ENCODE measurements at regions not wholly inside any gene's neighbourhood (a gene's known extent, or its start where the extent isn't known, plus 50 kb on each side); places are given as distances from the start of the nearest gene placed in this dataset.
"Not testable (repeated sequence)": the region's sequence is repeated elsewhere in the genome, so short reads cannot be mapped to it uniquely, and the experiment has no call there.

GRCh38 chr6:49205526-49205925 is 257.5 kb downstream of the MMUT start:
- no peaks in the 10 kb centered on the region for H3K4me1 Mint-ChIP-seq
- no peak overlapping the region for H3K4me3 Mint-ChIP-seq
- 57% methylated on average over 1 of the region's 2 CpGs for WGBS (ENCODE audit: insufficient coverage)
- H3K36me3 ChIP-seq (ENCODE audit: control insufficient read depth in 2 of 2, extremely low read depth in 1 of 2, insufficient read depth in 1 of 2, low read length in 1 of 2): no peaks in the 10 kb centered on the region
- ChIA-PET POLR2A (no interaction called here), CTCF (interaction anchor here in 1 of 2 donors (0.6 kb wide), 1 partner anchor 10 kb away, joined by 3 read pairs; no protein-coding TSS in a partner anchor)
- no peak overlapping the region for H3K27ac ChIP-seq (ENCODE audit: low read length)
- no peak for DNase-seq
- H3K36me3 Mint-ChIP-seq: no peaks in the 10 kb centered on the region
- H3K27me3 Mint-ChIP-seq: no peaks in the 10 kb centered on the region
- H3K27ac Mint-ChIP-seq: no peak overlapping the region
- peaks cover 8 to 24% (median 16%) of the 10 kb centered on the region in 3 donors for H3K9me3 Mint-ChIP-seq
- no peak overlapping the region for H3K4me3 ChIP-seq (ENCODE audit: control insufficient read depth in 1 of 2, extremely low read depth in 1 of 2, low read length in 1 of 2)
- no peaks in the 10 kb centered on the region for H3K27me3 ChIP-seq (replicated peaks in 1 of 2; ENCODE audit: control insufficient read depth in 2 of 2, extremely low read depth in 1 of 2, insufficient read depth in 2 of 2, low read length in 1 of 2)
- ATAC-seq (replicated peaks in 1 of 4): no peak
- H3K4me1 ChIP-seq (ENCODE audit: control insufficient read depth in 1 of 2, extremely low read depth in 1 of 2, insufficient read depth in 2 of 2, low read length in 2 of 2): no peaks in the 10 kb centered on the region
- H3K9me3 ChIP-seq: no peaks in the 10 kb centered on the region

- no peaks in the 10 kb centered on the region for H3K4me1 ChIP-seq (ENCODE audit: control insufficient read depth in 1 of 2, extremely low read depth in 1 of 2, insufficient read depth in 2 of 2, low read length in 2 of 2)
- no peaks in the 10 kb centered on the region for H3K9me3 ChIP-seq
- CTCF ChIA-PET: no interaction called here
- H3K36me3 Mint-ChIP-seq: no peaks in the 10 kb centered on the region
- POLR2A ChIA-PET: no interaction called here
- DNase-seq (no peak), ATAC-seq (replicated peaks in 1 of 4) (no peak)
- no peaks in the 10 kb centered on the region for H3K27me3 Mint-ChIP-seq
- 49% methylated on average over 2 of the region's 3 CpGs for WGBS (ENCODE audit: insufficient coverage)
- H3K36me3 ChIP-seq (ENCODE audit: control insufficient read depth in 2 of 2, extremely low read depth in 1 of 2, insufficient read depth in 1 of 2, low read length in 1 of 2): no peaks in the 10 kb centered on the region
- no peak overlapping the region for H3K27ac ChIP-seq (ENCODE audit: low read length)
- no peak overlapping the region for H3K27ac Mint-ChIP-seq
- H3K27me3 ChIP-seq (replicated peaks in 1 of 2; ENCODE audit: control insufficient read depth in 2 of 2, extremely low read depth in 1 of 2, insufficient read depth in 2 of 2, low read length in 1 of 2): no peaks in the 10 kb centered on the region
- H3K4me1 Mint-ChIP-seq: no peaks in the 10 kb centered on the region
- no peak overlapping the region for H3K4me3 Mint-ChIP-seq
- peaks cover 11 to 26% (median 18%) of the 10 kb centered on the region in 3 donors for H3K9me3 Mint-ChIP-seq
- H3K4me3 ChIP-seq (ENCODE audit: control insufficient read depth in 1 of 2, extremely low read depth in 1 of 2, low read length in 1 of 2): no peak overlapping the region
Observed at GRCh38 chr6:49202924-49203536, 260.0 kb downstream of the MMUT start.

- Histone ChIP-seq H3K27ac (ENCODE audit: low read length) (no peak overlapping the region), H3K9me3 (no peaks in the 10 kb centered on the region), H3K4me3 (ENCODE audit: control insufficient read depth in 1 of 2, extremely low read depth in 1 of 2, low read length in 1 of 2) (no peak overlapping the region), H3K4me1 (ENCODE audit: control insufficient read depth in 1 of 2, extremely low read depth in 1 of 2, insufficient read depth in 2 of 2, low read length in 2 of 2) (no peaks in the 10 kb centered on the region), H3K27me3 (replicated peaks in 1 of 2; ENCODE audit: control insufficient read depth in 2 of 2, extremely low read depth in 1 of 2, insufficient read depth in 2 of 2, low read length in 1 of 2) (no peaks in the 10 kb centered on the region), H3K36me3 (ENCODE audit: control insufficient read depth in 2 of 2, extremely low read depth in 1 of 2, insufficient read depth in 1 of 2, low read length in 1 of 2) (no peaks in the 10 kb centered on the region)
- Mint-ChIP-seq H3K4me3 (no peak overlapping the region), H3K36me3 (no peaks in the 10 kb centered on the region), H3K27me3 (no peaks in the 10 kb centered on the region), H3K27ac (no peak overlapping the region), H3K4me1 (no peaks in the 10 kb centered on the region), H3K9me3 (peaks cover 11 to 25% (median 16%) of the 10 kb centered on the region in 3 donors)
- no peak for ATAC-seq (replicated peaks in 1 of 4)
- ChIA-PET POLR2A (no interaction called here), CTCF (no interaction called here)
- no CpG with 5 or more reads among the region's 1 CpG for WGBS (ENCODE audit: insufficient coverage)
- no peak for DNase-seq
Observed at GRCh38 chr6:49198015-49198414, 265.0 kb downstream of the MMUT start.

GRCh38 chr6:49162379-49162778 is 300.7 kb downstream of the MMUT start:
- CTCF ChIA-PET; H3K4me3 ChIP-seq (ENCODE audit: control insufficient read depth in 1 of 2, extremely low read depth in 1 of 2, low read length in 1 of 2); H3K4me1 ChIP-seq (ENCODE audit: control insufficient read depth in 1 of 2, extremely low read depth in 1 of 2, insufficient read depth in 2 of 2, low read length in 2 of 2); POLR2A ChIA-PET; H3K27me3 Mint-ChIP-seq; H3K27me3 ChIP-seq (replicated peaks in 1 of 2; ENCODE audit: control insufficient read depth in 2 of 2, extremely low read depth in 1 of 2, insufficient read depth in 2 of 2, low read length in 1 of 2); ATAC-seq (replicated peaks in 1 of 4); H3K4me1 Mint-ChIP-seq; H3K36me3 Mint-ChIP-seq; H3K36me3 ChIP-seq (ENCODE audit: control insufficient read depth in 2 of 2, extremely low read depth in 1 of 2, insufficient read depth in 1 of 2, low read length in 1 of 2); DNase-seq; H3K9me3 ChIP-seq; H3K27ac ChIP-seq (ENCODE audit: low read length); H3K27ac Mint-ChIP-seq; H3K4me3 Mint-ChIP-seq: not testable (repeated sequence)
- no CpG with 5 or more reads among the region's 2 CpGs for WGBS (ENCODE audit: insufficient coverage)
- H3K9me3 Mint-ChIP-seq: peaks cover 11 to 18% (median 17%) of the 10 kb centered on the region in 3 donors

GRCh38 chr6:49155316-49155715 is 307.7 kb downstream of the MMUT start:
- H3K27ac ChIP-seq (ENCODE audit: low read length): no peak overlapping the region
- Mint-ChIP-seq H3K36me3 (no peaks in the 10 kb centered on the region), H3K4me3 (no peak overlapping the region), H3K27me3 (no peaks in the 10 kb centered on the region), H3K4me1 (no peaks in the 10 kb centered on the region), H3K27ac (no peak overlapping the region), H3K9me3 (peaks cover 2 to 10% (median 3%) of the 10 kb centered on the region in 3 donors)
- no peaks in the 10 kb centered on the region for H3K4me1 ChIP-seq (ENCODE audit: control insufficient read depth in 1 of 2, extremely low read depth in 1 of 2, insufficient read depth in 2 of 2, low read length in 2 of 2)
- CTCF ChIA-PET: no interaction called here
- DNase-seq: no peak
- no peaks in the 10 kb centered on the region for H3K9me3 ChIP-seq
- POLR2A ChIA-PET: no interaction called here
- no peaks in the 10 kb centered on the region for H3K36me3 ChIP-seq (ENCODE audit: control insufficient read depth in 2 of 2, extremely low read depth in 1 of 2, insufficient read depth in 1 of 2, low read length in 1 of 2)
- no peak overlapping the region for H3K4me3 ChIP-seq (ENCODE audit: control insufficient read depth in 1 of 2, extremely low read depth in 1 of 2, low read length in 1 of 2)
- H3K27me3 ChIP-seq (replicated peaks in 1 of 2; ENCODE audit: control insufficient read depth in 2 of 2, extremely low read depth in 1 of 2, insufficient read depth in 2 of 2, low read length in 1 of 2): no peaks in the 10 kb centered on the region
- no CpG with 5 or more reads among the region's 2 CpGs for WGBS (ENCODE audit: insufficient coverage)
- ATAC-seq (replicated peaks in 1 of 4): no peak

- CTCF ChIA-PET: no interaction called here
- no peak overlapping the region for H3K27ac Mint-ChIP-seq
- no peak for DNase-seq
Observed at GRCh38 chr6:49151957-49152356, 311.1 kb downstream of the MMUT start.

GRCh38 chr6:49151461-49151860 is 311.6 kb downstream of the MMUT start:
- Histone ChIP-seq H3K36me3 (ENCODE audit: control insufficient read depth in 2 of 2, extremely low read depth in 1 of 2, insufficient read depth in 1 of 2, low read length in 1 of 2) (no peaks in the 10 kb centered on the region), H3K27ac (ENCODE audit: low read length) (no peak overlapping the region), H3K27me3 (replicated peaks in 1 of 2; ENCODE audit: control insufficient read depth in 2 of 2, extremely low read depth in 1 of 2, insufficient read depth in 2 of 2, low read length in 1 of 2) (no peaks in the 10 kb centered on the region), H3K4me3 (ENCODE audit: control insufficient read depth in 1 of 2, extremely low read depth in 1 of 2, low read length in 1 of 2) (no peak overlapping the region), H3K9me3 (no peaks in the 10 kb centered on the region), H3K4me1 (ENCODE audit: control insufficient read depth in 1 of 2, extremely low read depth in 1 of 2, insufficient read depth in 2 of 2, low read length in 2 of 2) (no peaks in the 10 kb centered on the region)
- Mint-ChIP-seq H3K27me3 (no peaks in the 10 kb centered on the region), H3K4me1 (no peaks in the 10 kb centered on the region), H3K36me3 (no peaks in the 10 kb centered on the region), H3K9me3 (peaks cover 8 to 20% (median 18%) of the 10 kb centered on the region in 3 donors), H3K4me3 (no peak overlapping the region), H3K27ac (no peak overlapping the region)
- ChIA-PET CTCF (no interaction called here), POLR2A (no interaction called here)
- no peak for ATAC-seq (replicated peaks in 1 of 4)
- no CpG with 5 or more reads among the region's 3 CpGs for WGBS (ENCODE audit: insufficient coverage)
- DNase-seq: no peak

More at GRCh38 chr6:49151957-49152356, 311.1 kb downstream of the MMUT start:
- Histone ChIP-seq H3K27me3 (replicated peaks in 1 of 2; ENCODE audit: control insufficient read depth in 2 of 2, extremely low read depth in 1 of 2, insufficient read depth in 2 of 2, low read length in 1 of 2) (no peaks in the 10 kb centered on the region), H3K27ac (ENCODE audit: low read length) (no peak overlapping the region), H3K4me3 (ENCODE audit: control insufficient read depth in 1 of 2, extremely low read depth in 1 of 2, low read length in 1 of 2) (no peak overlapping the region), H3K4me1 (ENCODE audit: control insufficient read depth in 1 of 2, extremely low read depth in 1 of 2, insufficient read depth in 2 of 2, low read length in 2 of 2) (no peaks in the 10 kb centered on the region), H3K9me3 (no peaks in the 10 kb centered on the region), H3K36me3 (ENCODE audit: control insufficient read depth in 2 of 2, extremely low read depth in 1 of 2, insufficient read depth in 1 of 2, low read length in 1 of 2) (no peaks in the 10 kb centered on the region)
- H3K27me3 Mint-ChIP-seq: no peaks in the 10 kb centered on the region
- WGBS (ENCODE audit: insufficient coverage): 83% methylated on average over 1 of the region's 4 CpGs
- no peaks in the 10 kb centered on the region for H3K4me1 Mint-ChIP-seq
- POLR2A ChIA-PET: no interaction called here
- no peak overlapping the region for H3K4me3 Mint-ChIP-seq
- ATAC-seq (replicated peaks in 1 of 4): no peak
- peaks cover 8 to 20% (median 18%) of the 10 kb centered on the region in 3 donors for H3K9me3 Mint-ChIP-seq
- H3K36me3 Mint-ChIP-seq: no peaks in the 10 kb centered on the region
